ENCODE measurements at regions not wholly inside any gene's neighbourhood (a gene's known extent, or its start where the extent isn't known, plus 50 kb on each side); places are given as distances from the start of the nearest gene placed in this dataset.

GRCh38 chr1:56147459-56147858 lies 431.9 kb downstream of the PLPP3 start:
- no peaks in the 10 kb centered on the region for H3K23me2 ChIP-seq (ENCODE audit: low read depth, low read length)
- no peak overlapping the region for H2AFZ ChIP-seq (ENCODE audit: low read length)
- H2BK12ac ChIP-seq (ENCODE audit: low read depth, low read length) = no peak overlapping the region
- no peaks in the 10 kb centered on the region for H3K4me1 ChIP-seq (replicated peaks in 1 of 4; ENCODE audit: control insufficient read depth in 3 of 4, insufficient read depth in 4 of 4, low read length in 3 of 4)
- H3K9me3 ChIP-seq (ENCODE audit: insufficient read depth in 2 of 2, low read depth in 1 of 2, low read length in 1 of 2) = no peaks in the 10 kb centered on the region
- no peak overlapping the region for H4K91ac ChIP-seq (replicated peaks; ENCODE audit: insufficient read length, low read length)
- FAIRE-seq (no peak), DNase-seq (ENCODE audit: low read depth in 1 of 2, low spot score in 2 of 2) (no peak)
- ChIA-PET CTCF (ENCODE audit: partially characterized antibody) (interaction anchor here (0.8 to 1.6 kb wide), 5 partner anchors 12 to 363 kb away, joined by 3 read pairs; no protein-coding TSS in a partner anchor), POLR2A (ENCODE audit: partially characterized antibody) (no interaction called here)
- no peak overlapping the region for H3K27ac ChIP-seq (ENCODE audit: low read depth, low read length)
- H3K79me2 ChIP-seq (ENCODE audit: control insufficient read depth in 1 of 2, insufficient read depth in 2 of 2, low read length in 2 of 2) = no peaks in the 10 kb centered on the region
- H2BK15ac ChIP-seq (ENCODE audit: low read length) = no peak overlapping the region
- no peaks in the 10 kb centered on the region for H3K36me3 ChIP-seq (ENCODE audit: control insufficient read depth in 2 of 4, insufficient read depth in 4 of 4, low read length in 3 of 4)
- peaks cover 0 to 2% (median 0%) of the 10 kb centered on the region in 4 experiments; a peak in 2 of 7 replicates for H3K27me3 ChIP-seq (replicated peaks in 1 of 4; ENCODE audit: control insufficient read depth in 3 of 4, extremely low read depth in 1 of 4, insufficient read depth in 3 of 4, low read length in 3 of 4)
- no peak overlapping the region for H2BK5ac ChIP-seq (ENCODE audit: low read depth, low read length)
- no peak overlapping the region for H3K56ac ChIP-seq (replicated peaks; ENCODE audit: insufficient read length, low read depth, low read length)
- H3K4ac ChIP-seq (replicated peaks; ENCODE audit: insufficient read length, low read depth, low read length) = no peak overlapping the region
- TF ChIP-seq SP1 (IDR thresholded peaks at IDR 0.05; ENCODE audit: low read depth, low read length) (no peak), SIN3A (conservative IDR thresholded peaks at IDR 0.05 in 1 of 2, IDR thresholded peaks at IDR 0.05 in 1 of 2; ENCODE audit: low read depth in 1 of 2, low read length in 2 of 2) (no peak), TAF7 (optimal IDR thresholded peaks at IDR 0.05; ENCODE audit: borderline replicate concordance, low read depth, low read length) (no peak), JUN (IDR thresholded peaks at IDR 0.05; ENCODE audit: low read depth, low read length) (no peak)
- no peak overlapping the region for H3K18ac ChIP-seq (ENCODE audit: extremely low read depth, low read length)
- H3K4me2 ChIP-seq (ENCODE audit: insufficient read depth in 1 of 2, low read depth in 2 of 2, low read length in 2 of 2) = no peak overlapping the region
- H3K9ac ChIP-seq (replicated peaks in 1 of 4; ENCODE audit: extremely low read depth in 1 of 4, low read depth in 3 of 4, low read length in 3 of 4) = no peak overlapping the region
- H3K14ac ChIP-seq (ENCODE audit: insufficient read length) = no peak overlapping the region
- no peak overlapping the region for H4K5ac ChIP-seq (ENCODE audit: insufficient read length, low read depth, low read length)
- no peak overlapping the region for H2AK5ac ChIP-seq (ENCODE audit: low read depth, low read length)
- no peak overlapping the region for H2BK120ac ChIP-seq (replicated peaks; ENCODE audit: low read depth, low read length)
- 93% methylated on average over 1 of the region's 1 CpG; no CpG with 5 or more reads in 1 of the 2 experiments for WGBS, 2 experiments (ENCODE audit: extremely low coverage in 1 of 2, insufficient coverage in 1 of 2, insufficient read length in 1 of 2, insufficient replicate concordance in 2 of 2, low coverage in 1 of 2, low lambda C conversion rate in 2 of 2, missing lambda C conversion rate in 1 of 2)
- H3K79me1 ChIP-seq (ENCODE audit: low read depth, low read length) = no peaks in the 10 kb centered on the region
- H4K20me1 ChIP-seq (replicated peaks in 1 of 2; ENCODE audit: control insufficient read depth in 1 of 2, insufficient read depth in 2 of 2, low read length in 2 of 2) = no peaks in the 10 kb centered on the region
- H3K4me3 ChIP-seq (ENCODE audit: extremely low read depth in 1 of 4, insufficient read depth in 2 of 4, low read depth in 3 of 4, low read length in 4 of 4) = no peak overlapping the region
- no peak overlapping the region for H2BK20ac ChIP-seq (ENCODE audit: low read length)
- H4K8ac ChIP-seq (ENCODE audit: extremely low read depth, insufficient read depth, low read length) = no peak overlapping the region
- no peak overlapping the region for H3K23ac ChIP-seq (ENCODE audit: insufficient read length)
